ENCODE measurements at regions not wholly inside any gene's neighbourhood (a gene's known extent, or its start where the extent isn't known, plus 50 kb on each side); places are given as distances from the start of the nearest gene placed in this dataset.

- peak overlapping the region; percentile 81; the same call in 1 of the 2 replicates for H2AFZ ChIP-seq (ENCODE audit: low read length)
- H3K4me1 ChIP-seq (ENCODE audit: insufficient read depth, low read length, poor library complexity, severe bottlenecking), result peaks cover 23% of the 10 kb centered on the region
- no peak overlapping the region for H3K4me3 ChIP-seq (ENCODE audit: low read length, poor library complexity, severe bottlenecking)
- no peaks in the 10 kb centered on the region for H3K27me3 ChIP-seq (ENCODE audit: insufficient read depth, low read length, poor library complexity, severe bottlenecking)
- no peaks in the 10 kb centered on the region for H3K9me3 ChIP-seq (ENCODE audit: insufficient read depth, low read depth, low read length)
- TF ChIP-seq CTCF (conservative IDR thresholded peaks at IDR 0.05; ENCODE audit: low read length), result no peak
- TF ChIP-seq EZH2phosphoT487 (IDR thresholded peaks at IDR 0.05; ENCODE audit: borderline replicate concordance), result no peak
- H3F3A ChIP-seq (ENCODE audit: low read depth), result no peaks in the 10 kb centered on the region
- no peaks in the 10 kb centered on the region for H4K20me1 ChIP-seq (ENCODE audit: insufficient read depth, low read length, poor library complexity, severe bottlenecking)
- no peaks in the 10 kb centered on the region for H3K36me3 ChIP-seq (ENCODE audit: insufficient read depth, low read length)
- no peaks in the 10 kb centered on the region for H3K9me2 ChIP-seq (replicated peaks; ENCODE audit: low read depth, low read length)
- no peaks in the 10 kb centered on the region for H3K79me2 ChIP-seq (ENCODE audit: insufficient read depth, low read length)
- peak overlapping the region; percentile 30 for H3K4me2 ChIP-seq (ENCODE audit: low read depth, low read length, poor library complexity, severe bottlenecking)
- no peak overlapping the region for H3K9ac ChIP-seq (ENCODE audit: low read depth, low read length, poor library complexity, severe bottlenecking)
These were observed 374.5 kb upstream of the RORB start for GRCh38 chr9:74122661-74123060.

- Histone ChIP-seq H4K20me1 (ENCODE audit: insufficient read depth, low read length, poor library complexity, severe bottlenecking) (no peaks in the 10 kb centered on the region), H3K4me2 (ENCODE audit: low read depth, low read length, poor library complexity, severe bottlenecking) (no peak overlapping the region), H2AFZ (ENCODE audit: low read length) (no peak overlapping the region), H3K36me3 (ENCODE audit: insufficient read depth, low read length) (no peaks in the 10 kb centered on the region), H3K9me2 (replicated peaks; ENCODE audit: low read depth, low read length) (no peaks in the 10 kb centered on the region), H3K4me3 (ENCODE audit: low read length, poor library complexity, severe bottlenecking) (no peak overlapping the region), H3K9ac (ENCODE audit: low read depth, low read length, poor library complexity, severe bottlenecking) (no peak overlapping the region), H3F3A (ENCODE audit: low read depth) (no peaks in the 10 kb centered on the region), H3K9me3 (ENCODE audit: insufficient read depth, low read depth, low read length) (no peaks in the 10 kb centered on the region), H3K4me1 (ENCODE audit: insufficient read depth, low read length, poor library complexity, severe bottlenecking) (peaks cover 19% of the 10 kb centered on the region), H3K27me3 (ENCODE audit: insufficient read depth, low read length, poor library complexity, severe bottlenecking) (no peaks in the 10 kb centered on the region), H3K79me2 (ENCODE audit: insufficient read depth, low read length) (no peaks in the 10 kb centered on the region)
- TF ChIP-seq EZH2phosphoT487 (IDR thresholded peaks at IDR 0.05; ENCODE audit: borderline replicate concordance) (no peak), CTCF (conservative IDR thresholded peaks at IDR 0.05; ENCODE audit: low read length) (no peak)
These were observed 371.2 kb upstream of the RORB start for GRCh38 chr9:74125941-74126340.

- Histone ChIP-seq H3K9ac (ENCODE audit: low read depth, low read length, poor library complexity, severe bottlenecking) (no peak overlapping the region), H2AFZ (ENCODE audit: low read length) (no peak overlapping the region), H4K20me1 (ENCODE audit: insufficient read depth, low read length, poor library complexity, severe bottlenecking) (no peaks in the 10 kb centered on the region), H3K36me3 (ENCODE audit: insufficient read depth, low read length) (no peaks in the 10 kb centered on the region), H3K4me2 (ENCODE audit: low read depth, low read length, poor library complexity, severe bottlenecking) (no peak overlapping the region), H3K79me2 (ENCODE audit: insufficient read depth, low read length) (no peaks in the 10 kb centered on the region), H3K4me3 (ENCODE audit: low read length, poor library complexity, severe bottlenecking) (no peak overlapping the region), H3K4me1 (ENCODE audit: insufficient read depth, low read length, poor library complexity, severe bottlenecking) (no peaks in the 10 kb centered on the region), H3K9me2 (replicated peaks; ENCODE audit: low read depth, low read length) (no peaks in the 10 kb centered on the region), H3K9me3 (ENCODE audit: insufficient read depth, low read depth, low read length) (no peaks in the 10 kb centered on the region), H3K27me3 (ENCODE audit: insufficient read depth, low read length, poor library complexity, severe bottlenecking) (no peaks in the 10 kb centered on the region), H3F3A (ENCODE audit: low read depth) (no peaks in the 10 kb centered on the region)
- TF ChIP-seq CTCF (conservative IDR thresholded peaks at IDR 0.05; ENCODE audit: low read length) (no peak), EZH2phosphoT487 (IDR thresholded peaks at IDR 0.05; ENCODE audit: borderline replicate concordance) (no peak)
These were observed 364.1 kb upstream of the RORB start for GRCh38 chr9:74132986-74133385.

Data from Loucy (cell line).